NAMALWA (cell line): ENCODE measurements at regions not wholly inside any gene's neighbourhood (a gene's known extent, or its start where the extent isn't known, plus 50 kb on each side); places are given as distances from the start of the nearest gene placed in this dataset.

Experiments used
- DNase-seq: peaks from one replicate; pipeline ENCODE4 v3.0.0-alpha.2; 2015; ENCODE audit warnings: low spot score

GRCh38 chr13:63107179-63107943 is 1691.7 kb upstream of the PCDH20 start:
- DNase-seq = no peak

GRCh38 chr13:63094717-63095116 is 1679.1 kb upstream of the PCDH20 start:
- DNase-seq = no peak

GRCh38 chr13:63093907-63094469 is 1678.3 kb upstream of the PCDH20 start:
- DNase-seq = no peak

GRCh38 chr13:63092456-63092855 is 1676.8 kb upstream of the PCDH20 start:
- no peak for DNase-seq

GRCh38 chr13:63090524-63090923 is 1674.9 kb upstream of the PCDH20 start:
- DNase-seq = no peak

GRCh38 chr13:63088226-63088625 is 1672.6 kb upstream of the PCDH20 start:
- no peak for DNase-seq

GRCh38 chr13:63086286-63086685 is 1670.6 kb upstream of the PCDH20 start:
- DNase-seq = no peak

- no peak for DNase-seq
Observed at GRCh38 chr13:63085851-63086250, 1670.2 kb upstream of the PCDH20 start.

GRCh38 chr13:63081400-63082014 is 1665.9 kb upstream of the PCDH20 start:
- no peak for DNase-seq

- no peak for DNase-seq
Observed at GRCh38 chr13:63075126-63075525, 1659.5 kb upstream of the PCDH20 start.

- DNase-seq = no peak
Observed at GRCh38 chr13:63050287-63050686, 1634.6 kb upstream of the PCDH20 start.

GRCh38 chr13:63048653-63049052 is 1633.0 kb upstream of the PCDH20 start:
- peak; percentile 21 for DNase-seq

- DNase-seq = no peak
Observed at GRCh38 chr13:63044589-63045313, 1629.1 kb upstream of the PCDH20 start.

GRCh38 chr13:63042686-63043085 is 1627.0 kb upstream of the PCDH20 start:
- no peak for DNase-seq

GRCh38 chr13:63041640-63042414 is 1626.2 kb upstream of the PCDH20 start:
- no peak for DNase-seq

- DNase-seq = no peak
Observed at GRCh38 chr13:63026285-63026797, 1610.7 kb upstream of the PCDH20 start.

GRCh38 chr13:63025741-63026140 is 1610.1 kb upstream of the PCDH20 start:
- DNase-seq = no peak

- no peak for DNase-seq
Observed at GRCh38 chr13:63024458-63024857, 1608.8 kb upstream of the PCDH20 start.

GRCh38 chr13:63011996-63012395 is 1596.3 kb upstream of the PCDH20 start:
- no peak for DNase-seq

- DNase-seq = no peak
Observed at GRCh38 chr13:63010072-63010658, 1594.5 kb upstream of the PCDH20 start.

- no peak for DNase-seq
Observed at GRCh38 chr13:63005625-63006024, 1590.0 kb upstream of the PCDH20 start.
